ENCODE measurements at regions not wholly inside any gene's neighbourhood (a gene's known extent, or its start where the extent isn't known, plus 50 kb on each side); places are given as distances from the start of the nearest gene placed in this dataset.

GRCh38 chr18:33900638-33901037 lies 322.6 kb downstream of the ASXL3 start:
- TF ChIP-seq CTCF (conservative IDR thresholded peaks at IDR 0.05; ENCODE audit: low read depth, low read length), result no peak
- H3K4me3 ChIP-seq (ENCODE audit: low read depth, low read length), result no peak overlapping the region
- DNase-seq (ENCODE audit: low read depth), result no peak

- no peak for TF ChIP-seq CTCF (conservative IDR thresholded peaks at IDR 0.05; ENCODE audit: low read depth, low read length)
- no peak overlapping the region for H3K4me3 ChIP-seq (ENCODE audit: low read depth, low read length)
- DNase-seq (ENCODE audit: low read depth), result no peak
Measured at GRCh38 chr18:33898427-33898826, 320.4 kb downstream of the ASXL3 start.

GRCh38 chr18:33878213-33878612 lies 300.2 kb downstream of the ASXL3 start:
- TF ChIP-seq CTCF (conservative IDR thresholded peaks at IDR 0.05; ENCODE audit: low read depth, low read length), result no peak
- H3K4me3 ChIP-seq (ENCODE audit: low read depth, low read length), result no peak overlapping the region
- no peak for DNase-seq (ENCODE audit: low read depth)

- H3K4me3 ChIP-seq (ENCODE audit: low read depth, low read length), result no peak overlapping the region
- TF ChIP-seq CTCF (conservative IDR thresholded peaks at IDR 0.05; ENCODE audit: low read depth, low read length), result no peak
- DNase-seq (ENCODE audit: low read depth), result no peak
Measured at GRCh38 chr18:33875029-33875565, 297.1 kb downstream of the ASXL3 start.

- no peak overlapping the region for H3K4me3 ChIP-seq (ENCODE audit: low read depth, low read length)
- no peak for TF ChIP-seq CTCF (conservative IDR thresholded peaks at IDR 0.05; ENCODE audit: low read depth, low read length)
- no peak for DNase-seq (ENCODE audit: low read depth)
Measured at GRCh38 chr18:33873112-33873511, 295.1 kb downstream of the ASXL3 start.

- DNase-seq (ENCODE audit: low read depth), result no peak
- TF ChIP-seq CTCF (conservative IDR thresholded peaks at IDR 0.05; ENCODE audit: low read depth, low read length), result no peak
- no peak overlapping the region for H3K4me3 ChIP-seq (ENCODE audit: low read depth, low read length)
Measured at GRCh38 chr18:33871363-33872025, 293.5 kb downstream of the ASXL3 start.

- no peak for TF ChIP-seq CTCF (conservative IDR thresholded peaks at IDR 0.05; ENCODE audit: low read depth, low read length)
- peak; percentile 20 for DNase-seq (ENCODE audit: low read depth)
- H3K4me3 ChIP-seq (ENCODE audit: low read depth, low read length), result no peak overlapping the region
Measured at GRCh38 chr18:33870059-33870458, 292.0 kb downstream of the ASXL3 start.
